A673 (cell line): ENCODE measurements at regions not wholly inside any gene's neighbourhood (a gene's known extent, or its start where the extent isn't known, plus 50 kb on each side); places are given as distances from the start of the nearest gene placed in this dataset.

ENCODE experiments used
- BruUV-seq: library from RNA; stranded (reverse); fragments of 400-500 nt; replicated peaks from 2 replicates; lab custom pipeline; 2021; lab: Mats Ljungman, UMichigan
- CTCF ChIA-PET: fragments of 300-600 bp; sonication (Branson Sonifier 250); formaldehyde crosslinking; loops from one replicate; lab custom pipeline; 2022; ENCODE audit warnings: antibody characterized with exemption; lab: Charles Lee
- POLR2A ChIA-PET: fragments of 300-600 bp; sonication (Branson Sonifier 250); formaldehyde crosslinking; loops from one replicate; lab custom pipeline; 2022; ENCODE audit warnings: antibody characterized with exemption; ENCODE audit not compliant: low non-redundant PET; lab: Charles Lee
- DNase-seq: peaks from one replicate; pipeline ENCODE4 v3.0.0-alpha.2; 2015; ENCODE audit warnings: low spot score
- H3K27ac ChIP-seq: fragments of 200-600 bp; sonication (generic); 2 replicates; pipeline ENCODE4 v1.5.1; 2016; ENCODE audit warnings: mixed run types, low read depth, mild to moderate bottlenecking, mixed read lengths, antibody characterized with exemption, low read length; ENCODE audit not compliant: poor library complexity, severe bottlenecking
- H3K27me3 ChIP-seq: fragments of 200-600 bp; sonication (generic); replicated peaks from 2 replicates; pipeline ENCODE4 v1.6.1; 2017; ENCODE audit warnings: mixed run types, low read depth, mild to moderate bottlenecking, mixed read lengths, antibody characterized with exemption, low read length; ENCODE audit not compliant: insufficient read depth, poor library complexity
- H3K36me3 ChIP-seq: fragments of 200-600 bp; sonication (generic); 2 replicates; pipeline ENCODE4 v1.6.1; 2016; ENCODE audit warnings: mixed run types, mild to moderate bottlenecking, mixed read lengths, antibody characterized with exemption, low read length; ENCODE audit not compliant: insufficient read depth, poor library complexity, severe bottlenecking
- H3K4me1 ChIP-seq: fragments of 200-600 bp; sonication (generic); 2 replicates; pipeline ENCODE4 v1.6.1; 2017; ENCODE audit warnings: mixed run types, mild to moderate bottlenecking, mixed read lengths, antibody characterized with exemption, low read length; ENCODE audit not compliant: insufficient read depth, poor library complexity, severe bottlenecking
- H3K4me3 ChIP-seq: fragments of 200-600 bp; sonication (generic); 2 replicates; pipeline ENCODE4 v1.5.1; 2016; ENCODE audit warnings: low read depth, mixed run types, mild to moderate bottlenecking, mixed read lengths, low read length; ENCODE audit not compliant: poor library complexity, severe bottlenecking
- H3K9me3 ChIP-seq: fragments of 200-600 bp; sonication (generic); 2 replicates; pipeline ENCODE4 v1.6.1; 2016; ENCODE audit warnings: mixed run types, low read depth, mild to moderate bottlenecking, mixed read lengths, antibody characterized with exemption, low read length; ENCODE audit not compliant: poor library complexity, severe bottlenecking
- EZH2 ChIP-seq: fragments of 200-600 bp; sonication (generic); IDR thresholded peaks from 2 replicates; pipeline ENCODE4 v1.6.1; 2017; ENCODE audit warnings: borderline replicate concordance, low read depth, mild to moderate bottlenecking, mixed read lengths, antibody characterized with exemption, low read length; ENCODE audit not compliant: poor library complexity, severe bottlenecking
- intact Hi-C: fragments of 100-400 bp; cut with micrococcal nuclease; formaldehyde crosslinking; loops from one replicate; pipeline ENCODE4 v1.10.0; 2022; ENCODE audit not compliant: unreplicated experiment
- TF ChIP-seq, protein P1 (sequence below): fragments of 300-800, 200-600 bp; sonication (generic); conservative IDR thresholded peaks from 2 replicates; pipeline ENCODE4 v1.5.1; 2017; ENCODE audit warnings: low read depth, mild to moderate bottlenecking, antibody characterized with exemption, low read length, moderate library complexity, mixed read lengths

DNA sequence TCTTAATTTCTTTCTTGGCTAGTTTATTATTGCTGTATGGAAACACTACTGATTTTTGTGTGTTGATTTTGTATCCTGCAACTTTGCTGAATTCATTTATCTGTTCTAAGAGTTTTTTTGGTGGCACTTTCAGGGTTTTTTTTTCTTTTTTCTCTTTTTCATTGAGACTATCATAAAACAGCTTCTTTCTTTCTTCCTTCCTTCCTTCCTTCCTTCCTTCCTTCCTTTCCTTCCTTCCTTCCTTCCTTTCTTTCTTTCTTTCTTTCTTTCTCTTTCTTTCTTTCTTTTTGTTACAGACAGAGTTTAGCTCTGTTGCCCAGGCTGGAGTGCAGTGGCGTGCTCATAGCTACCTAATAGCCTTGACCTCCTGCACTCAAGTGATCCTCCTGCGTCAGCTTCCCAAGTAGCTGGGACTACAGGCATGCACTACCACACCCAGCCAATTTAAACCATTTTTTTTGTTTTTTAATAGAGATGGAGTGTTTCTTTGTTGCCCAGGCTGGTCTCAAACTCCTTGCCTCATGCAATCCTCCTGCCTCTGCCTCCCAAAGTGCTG lies 72.3 kb downstream of the ZNF503 start:
- Histone ChIP-seq H3K27me3 (peaks cover 21% of the 10 kb centered on the region), H3K4me1 (no peaks in the 10 kb centered on the region), H3K36me3 (no peaks in the 10 kb centered on the region), H3K4me3 (no peak overlapping the region), H3K27ac (no peak overlapping the region), H3K9me3 (no peaks in the 10 kb centered on the region)
- intact Hi-C loops: no loop called here
- no TSS peak for BruUV-seq
- no peak for TF ChIP-seq EZH2
- TF ChIP-seq, protein P1, sequence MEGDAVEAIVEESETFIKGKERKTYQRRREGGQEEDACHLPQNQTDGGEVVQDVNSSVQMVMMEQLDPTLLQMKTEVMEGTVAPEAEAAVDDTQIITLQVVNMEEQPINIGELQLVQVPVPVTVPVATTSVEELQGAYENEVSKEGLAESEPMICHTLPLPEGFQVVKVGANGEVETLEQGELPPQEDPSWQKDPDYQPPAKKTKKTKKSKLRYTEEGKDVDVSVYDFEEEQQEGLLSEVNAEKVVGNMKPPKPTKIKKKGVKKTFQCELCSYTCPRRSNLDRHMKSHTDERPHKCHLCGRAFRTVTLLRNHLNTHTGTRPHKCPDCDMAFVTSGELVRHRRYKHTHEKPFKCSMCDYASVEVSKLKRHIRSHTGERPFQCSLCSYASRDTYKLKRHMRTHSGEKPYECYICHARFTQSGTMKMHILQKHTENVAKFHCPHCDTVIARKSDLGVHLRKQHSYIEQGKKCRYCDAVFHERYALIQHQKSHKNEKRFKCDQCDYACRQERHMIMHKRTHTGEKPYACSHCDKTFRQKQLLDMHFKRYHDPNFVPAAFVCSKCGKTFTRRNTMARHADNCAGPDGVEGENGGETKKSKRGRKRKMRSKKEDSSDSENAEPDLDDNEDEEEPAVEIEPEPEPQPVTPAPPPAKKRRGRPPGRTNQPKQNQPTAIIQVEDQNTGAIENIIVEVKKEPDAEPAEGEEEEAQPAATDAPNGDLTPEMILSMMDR: no peak
- DNase-seq: no peak
- CTCF ChIA-PET: no interaction called here
- POLR2A ChIA-PET: interaction anchor here (0.6 kb wide), 1 partner anchor 34 kb away, joined by 8 read pairs; no protein-coding TSS in a partner anchor

- Histone ChIP-seq H3K36me3 (no peaks in the 10 kb centered on the region), H3K9me3 (no peaks in the 10 kb centered on the region), H3K4me1 (no peaks in the 10 kb centered on the region), H3K27me3 (peaks cover 21% of the 10 kb centered on the region), H3K4me3 (no peak overlapping the region), H3K27ac (no peak overlapping the region)
- POLR2A ChIA-PET: no interaction called here
- intact Hi-C loops: no loop called here
- CTCF ChIA-PET: no interaction called here
- TF ChIP-seq, protein P1: no peak
- TF ChIP-seq EZH2: no peak
- no TSS peak for BruUV-seq
- no peak for DNase-seq
Measured at GRCh38 chr10:75326306-75326705, 75.3 kb downstream of the ZNF503 start.

GRCh38 chr10:75319274-75319673 lies 82.3 kb downstream of the ZNF503 start:
- BruUV-seq: no TSS peak
- TF ChIP-seq, protein P1: no peak
- no peak for TF ChIP-seq EZH2
- CTCF ChIA-PET: no interaction called here

More at GRCh38 chr10:75319274-75319673, 82.3 kb downstream of the ZNF503 start:
- Histone ChIP-seq H3K36me3 (no peaks in the 10 kb centered on the region), H3K9me3 (no peaks in the 10 kb centered on the region), H3K4me3 (no peak overlapping the region), H3K4me1 (no peaks in the 10 kb centered on the region), H3K27me3 (no peaks in the 10 kb centered on the region), H3K27ac (no peak overlapping the region)
- DNase-seq: no peak
- POLR2A ChIA-PET: no interaction called here
- intact Hi-C loops: no loop called here
